Common myeloid progenitor, CD34-positive (primary cell): ENCODE measurements at regions not wholly inside any gene's neighbourhood (a gene's known extent, or its start where the extent isn't known, plus 50 kb on each side); places are given as distances from the start of the nearest gene placed in this dataset.

Experiments
- CTCF ChIA-PET: fragments of 350-600 bp; sonication (Branson Sonifier 250); formaldehyde crosslinking; loops from one replicate; lab custom pipeline; 2021; ENCODE audit warnings: antibody characterized with exemption; lab: Charles Lee
- POLR2A ChIA-PET: fragments of 350-600 bp; sonication (Branson Sonifier 250); formaldehyde crosslinking; loops from one replicate; lab custom pipeline; 2021; ENCODE audit warnings: antibody characterized with exemption; lab: Charles Lee
- DNase-seq, 3 donors: peaks; one replicate each; pipeline versions ENCODE4 v3.0.0 to v3.0.0-alpha.2; 2013
- H3K27ac ChIP-seq, 2 experiments: 1 replicate in 1 of 2; 2 replicates in 1 of 2; pipeline ENCODE4 v1.7.0; 2013; ENCODE audit warnings: inconsistent platforms in 2 of 2, low read length in 2 of 2, mild to moderate bottlenecking in 2 of 2, low read depth in 1 of 2, moderate library complexity in 1 of 2; ENCODE audit not compliant: severe bottlenecking in 2 of 2, insufficient read depth in 1 of 2, poor library complexity in 1 of 2
- H3K27me3 ChIP-seq, 5 experiments: replicated peaks in 2 of 5; 1 replicate in 3 of 5; 2 replicates in 2 of 5; pipeline versions ENCODE4 v1.6.1 to v1.7.0; 2013; ENCODE audit warnings: low read length in 4 of 5, mild to moderate bottlenecking in 2 of 5, moderate library complexity in 2 of 5, inconsistent platforms in 1 of 5; ENCODE audit not compliant: insufficient read depth in 5 of 5, control insufficient read depth in 4 of 5
- H3K36me3 ChIP-seq, 4 experiments: 1 replicate in 2 of 4; 2 replicates in 2 of 4; pipeline versions ENCODE4 v1.6.1 to v1.7.0; 2013; ENCODE audit warnings: low read length in 3 of 4, control low read depth in 1 of 4, mild to moderate bottlenecking in 1 of 4; ENCODE audit not compliant: control insufficient read depth in 4 of 4, insufficient read depth in 4 of 4
- H3K4me1 ChIP-seq, 4 experiments: 1 replicate in 3 of 4; 2 replicates in 1 of 4; pipeline versions ENCODE4 v1.6.1 to v1.7.1; 2013; ENCODE audit warnings: low read length in 3 of 4, mild to moderate bottlenecking in 3 of 4, control low read depth in 1 of 4, inconsistent platforms in 1 of 4, moderate library complexity in 1 of 4; ENCODE audit not compliant: control insufficient read depth in 4 of 4, insufficient read depth in 4 of 4; ENCODE audit errors: control extremely low read depth in 1 of 4
- H3K4me3 ChIP-seq, 7 experiments: 1 replicate in 4 of 7; 2 replicates in 3 of 7; pipeline versions ENCODE4 v1.5.1 to v1.7.0; 2013; ENCODE audit warnings: mild to moderate bottlenecking in 7 of 7, low read length in 6 of 7, moderate library complexity in 6 of 7, inconsistent platforms in 2 of 7, low read depth in 2 of 7, control low read depth in 1 of 7; ENCODE audit not compliant: insufficient read depth in 4 of 7, control insufficient read depth in 1 of 7; ENCODE audit errors: extremely low read depth in 1 of 7
- H3K9me3 ChIP-seq, 5 experiments: 1 replicate in 4 of 5; 2 replicates in 1 of 5; pipeline versions ENCODE4 v1.6.1 to v1.7.1; 2013; ENCODE audit warnings: low read length in 4 of 5, mild to moderate bottlenecking in 2 of 5, inconsistent platforms in 1 of 5, low read depth in 1 of 5, moderate library complexity in 1 of 5; ENCODE audit not compliant: control insufficient read depth in 4 of 5, insufficient read depth in 2 of 5; ENCODE audit errors: control extremely low read depth in 1 of 5
- WGBS: methylation state at CpG from one replicate; pipeline ENCODE4 v1.1.5; 2013; ENCODE audit not compliant: insufficient coverage; 5-methylcytosine and 5-hydroxymethylcytosine counted together

- Histone ChIP-seq H3K27me3 (peaks cover 0 to 4% (median 0%) of the 10 kb centered on the region in 5 experiments), H3K4me1 (no peaks in the 10 kb centered on the region), H3K36me3 (no peaks in the 10 kb centered on the region), H3K4me3 (no peak overlapping the region), H3K9me3 (no peaks in the 10 kb centered on the region), H3K27ac (no peak overlapping the region)
- ChIA-PET POLR2A (no interaction called here), CTCF (interaction anchor here (1.0 to 1.4 kb wide), 3 partner anchors 10 to 26 kb away, joined by 3 read pairs; no protein-coding TSS in a partner anchor)
- no peak for DNase-seq
- 88% methylated on average over 2 of the region's 6 CpGs for WGBS
These were observed 181.7 kb upstream of the NPY2R start for GRCh38 chr4:155026715-155027114.

DNA sequence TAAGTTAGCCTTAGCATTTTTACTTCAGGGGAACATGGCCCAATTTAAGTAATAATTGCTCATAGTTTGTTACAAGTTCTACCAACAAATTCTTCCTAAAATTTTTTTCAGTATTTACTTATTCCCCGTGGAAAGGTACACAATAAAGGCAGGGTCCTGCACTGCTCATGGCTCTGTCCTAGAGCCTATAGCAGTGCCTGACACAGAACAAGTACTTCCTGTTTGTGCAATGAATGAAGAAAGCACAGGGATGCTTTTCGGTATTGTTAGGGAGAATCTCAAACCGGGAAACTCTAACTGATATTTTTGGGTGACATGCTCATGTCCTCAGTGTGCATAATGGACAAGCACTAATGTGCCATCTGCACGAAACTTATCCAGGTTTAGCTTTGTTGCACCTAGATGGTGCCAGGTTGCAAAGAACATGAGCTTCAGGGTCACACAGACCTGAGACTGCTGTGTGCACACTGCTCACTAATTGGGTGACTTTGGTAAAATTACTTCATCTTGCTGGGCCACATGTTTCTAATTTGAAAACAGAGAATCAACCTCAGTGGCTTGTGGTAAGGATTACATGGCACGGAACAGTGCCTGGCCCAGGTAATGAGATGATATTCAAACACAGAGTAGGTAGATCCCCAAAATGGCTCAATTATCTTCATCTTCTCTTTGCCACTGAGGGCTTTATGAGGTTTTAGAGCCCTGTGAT lies 175.8 kb upstream of the NPY2R start:
- Histone ChIP-seq H3K4me1 (no peaks in the 10 kb centered on the region), H3K27me3 (no peaks in the 10 kb centered on the region), H3K36me3 (no peaks in the 10 kb centered on the region), H3K9me3 (no peaks in the 10 kb centered on the region), H3K4me3 (no peak overlapping the region), H3K27ac (no peak overlapping the region)
- WGBS, result 87% methylated on average over 5 of the region's 5 CpGs
- ChIA-PET POLR2A (no interaction called here), CTCF (no interaction called here)
- no peak for DNase-seq

- H3K27me3 ChIP-seq, result no peaks in the 10 kb centered on the region
- DNase-seq, result no peak
- no peak overlapping the region for H3K27ac ChIP-seq
- H3K4me1 ChIP-seq, result no peaks in the 10 kb centered on the region
- no peaks in the 10 kb centered on the region for H3K9me3 ChIP-seq
- ChIA-PET POLR2A (no interaction called here), CTCF (no interaction called here)
- no peak overlapping the region for H3K4me3 ChIP-seq
- WGBS, result 76% methylated on average over 4 of the region's 4 CpGs
- H3K36me3 ChIP-seq, result no peaks in the 10 kb centered on the region
These were observed 174.8 kb upstream of the NPY2R start for GRCh38 chr4:155033604-155034003.

GRCh38 chr4:155037031-155037430 lies 171.4 kb upstream of the NPY2R start:
- DNase-seq, result no peak
- Histone ChIP-seq H3K27ac (no peak overlapping the region), H3K36me3 (no peaks in the 10 kb centered on the region), H3K27me3 (peaks cover 0 to under 1% (median 0%) of the 10 kb centered on the region in 5 experiments), H3K4me1 (no peaks in the 10 kb centered on the region), H3K9me3 (no peaks in the 10 kb centered on the region), H3K4me3 (no peak overlapping the region)
- ChIA-PET CTCF (interaction anchor here (1.2 kb wide), 1 partner anchor 11 kb away, joined by 3 read pairs; no protein-coding TSS in a partner anchor), POLR2A (no interaction called here)
- WGBS, result no CpG with 5 or more reads among the region's 1 CpG

DNA sequence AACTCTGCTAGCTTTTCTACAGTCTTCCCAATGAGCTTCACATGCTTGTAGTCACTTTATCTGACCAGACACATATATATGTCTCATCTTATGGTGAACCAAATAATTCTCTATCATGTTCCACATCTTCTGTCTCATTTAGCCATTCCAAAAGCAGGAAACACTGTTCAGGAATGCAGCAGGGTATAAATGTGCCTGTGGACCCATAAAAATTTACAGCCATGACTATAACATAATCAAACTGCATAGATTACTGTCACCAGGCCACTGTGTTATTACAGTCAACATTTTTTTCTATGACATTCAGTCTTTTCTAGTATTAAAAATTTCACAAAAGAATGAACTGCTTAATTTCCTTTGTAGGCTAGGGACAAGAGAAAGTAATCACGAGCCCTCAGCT lies 170.0 kb upstream of the NPY2R start:
- peaks cover 0 to 3% (median 0%) of the 10 kb centered on the region in 5 experiments for H3K27me3 ChIP-seq
- DNase-seq, result no peak
- H3K9me3 ChIP-seq, result no peaks in the 10 kb centered on the region
- ChIA-PET CTCF (interaction anchor here (1.1 kb wide), 1 partner anchor 12 kb away, joined by 3 read pairs; no protein-coding TSS in a partner anchor), POLR2A (no interaction called here)
- no peak overlapping the region for H3K4me3 ChIP-seq
- H3K27ac ChIP-seq, result no peak overlapping the region
- no peaks in the 10 kb centered on the region for H3K36me3 ChIP-seq
- H3K4me1 ChIP-seq, result no peaks in the 10 kb centered on the region
- no CpG with 5 or more reads among the region's 1 CpG for WGBS

GRCh38 chr4:155039162-155039561 lies 169.3 kb upstream of the NPY2R start:
- no peak for DNase-seq
- peaks cover 0 to 3% (median 0%) of the 10 kb centered on the region in 5 experiments for H3K27me3 ChIP-seq
- ChIA-PET CTCF (interaction anchor here (1.1 kb wide), 1 partner anchor 13 kb away, joined by 3 read pairs; no protein-coding TSS in a partner anchor), POLR2A (no interaction called here)
- no peaks in the 10 kb centered on the region for H3K36me3 ChIP-seq
- no peak overlapping the region for H3K27ac ChIP-seq
- H3K4me1 ChIP-seq, result no peaks in the 10 kb centered on the region
- H3K9me3 ChIP-seq, result no peaks in the 10 kb centered on the region
- no peak overlapping the region for H3K4me3 ChIP-seq

- H3K36me3 ChIP-seq, result no peaks in the 10 kb centered on the region
- peaks cover 0 to 3% (median 0%) of the 10 kb centered on the region in 5 experiments for H3K27me3 ChIP-seq
- H3K9me3 ChIP-seq, result no peaks in the 10 kb centered on the region
- WGBS, result 85% methylated on average over 3 of the region's 3 CpGs
- no peak overlapping the region for H3K27ac ChIP-seq
- H3K4me3 ChIP-seq, result no peak overlapping the region
- DNase-seq, result no peak
- CTCF ChIA-PET, result no interaction called here
- POLR2A ChIA-PET, result no interaction called here
- no peaks in the 10 kb centered on the region for H3K4me1 ChIP-seq
These were observed 168.4 kb upstream of the NPY2R start for GRCh38 chr4:155040031-155040430.
